Fibroblast of lung (primary cell): ENCODE measurements at regions not wholly inside any gene's neighbourhood (a gene's known extent, or its start where the extent isn't known, plus 50 kb on each side); places are given as distances from the start of the nearest gene placed in this dataset.
A peak's percentile ranks its signal among the peaks of the same experiment; 100 is the strongest.

ENCODE experiments used
- DNase-seq, 2 donors: peaks; one replicate each; pipeline versions ENCODE4 v3.0.0 to v3.0.0-alpha.2; 2010; ENCODE audit warnings: low read depth in 2 of 2
- H2AFZ ChIP-seq: 2 replicates; pipeline ENCODE4 v1.5.1; 2012; ENCODE audit warnings: low read length, control low read depth, inconsistent platforms
- H3K27ac ChIP-seq: 2 replicates; pipeline ENCODE4 v1.5.1; 2011; ENCODE audit warnings: low read length, control low read depth; ENCODE audit not compliant: insufficient read depth
- H3K27me3 ChIP-seq: 2 replicates; pipeline ENCODE4 v1.5.1; 2011; ENCODE audit warnings: mild to moderate bottlenecking, low read length; ENCODE audit not compliant: control insufficient read depth, insufficient read depth
- H3K36me3 ChIP-seq: 2 replicates; pipeline ENCODE4 v1.5.1; 2011; ENCODE audit warnings: low read length; ENCODE audit not compliant: control insufficient read depth, insufficient read depth
- H3K4me1 ChIP-seq: 2 replicates; pipeline ENCODE4 v1.5.1; 2011; ENCODE audit warnings: low read length; ENCODE audit not compliant: control insufficient read depth, insufficient read depth; ENCODE audit errors: extremely low read depth
- H3K4me2 ChIP-seq: 2 replicates; pipeline ENCODE4 v1.5.1; 2011; ENCODE audit warnings: low read length, control low read depth; ENCODE audit not compliant: insufficient read depth; ENCODE audit errors: extremely low read depth
- H3K4me3 ChIP-seq, 4 experiments: fragments of 200-600 bp in 1 of 4; sonication (generic) in 1 of 4; replicated peaks in 1 of 4; 2 replicates each; pipeline ENCODE4 v1.5.1; 2011 to 2016; ENCODE audit warnings: low read length in 4 of 4, low read depth in 3 of 4, mild to moderate bottlenecking in 3 of 4, control low read depth in 2 of 4, inconsistent platforms in 1 of 4, mixed read lengths in 1 of 4; ENCODE audit not compliant: insufficient read depth in 1 of 4; ENCODE audit errors: control extremely low read depth in 1 of 4
- H3K79me2 ChIP-seq: 2 replicates; pipeline ENCODE4 v1.5.1; 2012; ENCODE audit warnings: mild to moderate bottlenecking, low read length, inconsistent platforms; ENCODE audit not compliant: control insufficient read depth, insufficient read depth
- H3K9ac ChIP-seq: 2 replicates; pipeline ENCODE4 v1.5.1; 2011; ENCODE audit warnings: mild to moderate bottlenecking, low read length, control low read depth; ENCODE audit not compliant: insufficient read depth
- H3K9me3 ChIP-seq: 2 replicates; pipeline ENCODE4 v1.5.1; 2012; ENCODE audit warnings: low read depth, low read length; ENCODE audit not compliant: control insufficient read depth, insufficient read depth
- H4K20me1 ChIP-seq: 2 replicates; pipeline ENCODE4 v1.5.1; 2011; ENCODE audit warnings: low read length; ENCODE audit not compliant: control insufficient read depth, insufficient read depth; ENCODE audit errors: extremely low read depth
- EZH2 ChIP-seq: IDR thresholded peaks from 2 replicates; pipeline ENCODE4 v1.5.1; 2012; ENCODE audit warnings: low read length, control low read depth, mild to moderate bottlenecking; ENCODE audit errors: missing control alignments
- TF ChIP-seq, protein P1 (sequence below), 2 donors: IDR thresholded peaks in 1 of 2; conservative IDR thresholded peaks in 1 of 2; 1 replicate in 1 of 2; 2 replicates in 1 of 2; pipeline ENCODE4 v1.5.1; 2011 to 2012; ENCODE audit warnings: low read length in 2 of 2, control low read depth in 1 of 2, inconsistent platforms in 1 of 2, low read depth in 1 of 2, mild to moderate bottlenecking in 1 of 2

DNA sequence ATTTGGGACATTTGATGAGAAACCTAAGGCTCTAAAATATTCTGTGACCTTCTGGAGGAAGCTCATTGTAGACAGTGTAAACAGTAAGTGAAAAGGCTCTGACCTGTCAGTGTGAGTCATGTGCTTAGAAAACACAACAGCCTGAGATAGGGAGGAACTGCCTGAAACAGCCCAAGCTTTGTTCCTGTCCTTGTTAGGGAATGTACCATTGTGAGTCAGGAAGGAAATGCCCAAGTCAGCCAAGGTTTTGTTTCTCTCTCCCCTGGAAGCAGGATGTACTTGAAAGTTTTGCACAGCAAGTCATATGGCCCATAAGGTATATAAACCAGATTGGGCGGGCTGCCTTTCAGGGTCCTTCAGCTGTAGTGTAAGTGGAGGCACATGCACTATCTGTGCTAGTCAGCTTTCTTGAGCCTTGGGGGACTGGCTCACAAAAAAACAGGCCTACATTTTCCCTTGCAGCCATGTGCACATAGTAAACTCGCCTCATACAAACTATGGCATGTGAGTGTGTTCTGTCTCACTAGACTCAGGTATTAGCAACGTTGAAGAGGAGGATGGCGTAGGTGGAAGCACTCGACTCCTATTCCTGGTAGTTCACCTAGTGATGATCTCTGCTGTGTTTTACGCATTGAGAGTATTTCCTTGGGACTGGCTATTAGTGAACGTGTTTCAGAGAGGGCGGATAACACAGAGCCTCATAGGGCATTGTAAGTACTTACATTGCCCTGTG, 141.2 kb upstream of the KLHL1 start:
- DNase-seq: peak; percentile 13 to 83
- no peaks in the 10 kb centered on the region for H4K20me1 ChIP-seq
- H3K4me1 ChIP-seq: no peaks in the 10 kb centered on the region
- TF ChIP-seq EZH2: no peak
- TF ChIP-seq, protein P1, sequence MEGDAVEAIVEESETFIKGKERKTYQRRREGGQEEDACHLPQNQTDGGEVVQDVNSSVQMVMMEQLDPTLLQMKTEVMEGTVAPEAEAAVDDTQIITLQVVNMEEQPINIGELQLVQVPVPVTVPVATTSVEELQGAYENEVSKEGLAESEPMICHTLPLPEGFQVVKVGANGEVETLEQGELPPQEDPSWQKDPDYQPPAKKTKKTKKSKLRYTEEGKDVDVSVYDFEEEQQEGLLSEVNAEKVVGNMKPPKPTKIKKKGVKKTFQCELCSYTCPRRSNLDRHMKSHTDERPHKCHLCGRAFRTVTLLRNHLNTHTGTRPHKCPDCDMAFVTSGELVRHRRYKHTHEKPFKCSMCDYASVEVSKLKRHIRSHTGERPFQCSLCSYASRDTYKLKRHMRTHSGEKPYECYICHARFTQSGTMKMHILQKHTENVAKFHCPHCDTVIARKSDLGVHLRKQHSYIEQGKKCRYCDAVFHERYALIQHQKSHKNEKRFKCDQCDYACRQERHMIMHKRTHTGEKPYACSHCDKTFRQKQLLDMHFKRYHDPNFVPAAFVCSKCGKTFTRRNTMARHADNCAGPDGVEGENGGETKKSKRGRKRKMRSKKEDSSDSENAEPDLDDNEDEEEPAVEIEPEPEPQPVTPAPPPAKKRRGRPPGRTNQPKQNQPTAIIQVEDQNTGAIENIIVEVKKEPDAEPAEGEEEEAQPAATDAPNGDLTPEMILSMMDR (conservative IDR thresholded peaks at IDR 0.05 in 1 of 2, IDR thresholded peaks at IDR 0.05 in 1 of 2; ENCODE audit: low read depth in 1 of 2, low read length in 2 of 2): no peak
- no peaks in the 10 kb centered on the region for H3K27me3 ChIP-seq
- H3K79me2 ChIP-seq: no peaks in the 10 kb centered on the region
- H3K9ac ChIP-seq: no peak overlapping the region
- no peak overlapping the region for H3K4me3 ChIP-seq
- H3K27ac ChIP-seq: no peak overlapping the region
- no peak overlapping the region for H2AFZ ChIP-seq
- H3K4me2 ChIP-seq: no peak overlapping the region
- no peaks in the 10 kb centered on the region for H3K36me3 ChIP-seq
- H3K9me3 ChIP-seq: no peaks in the 10 kb centered on the region

DNA sequence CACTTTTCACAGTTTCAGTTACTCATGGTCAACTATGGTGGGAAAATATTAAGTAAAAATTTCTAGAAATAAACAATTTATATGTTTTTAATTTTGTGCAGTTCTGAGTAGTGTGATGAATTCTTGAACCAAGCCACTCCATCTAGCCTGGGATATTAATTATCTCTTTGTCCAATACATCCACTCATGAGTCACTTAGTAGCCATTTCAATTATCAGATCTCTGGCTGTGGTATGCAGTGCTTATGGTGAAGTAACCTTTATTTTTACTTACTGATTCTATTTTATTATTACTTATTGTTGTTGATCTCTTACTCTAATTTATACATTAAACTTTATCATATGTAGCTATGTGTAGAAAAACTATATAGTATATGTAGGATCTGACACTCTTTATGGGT, 128.9 kb upstream of the KLHL1 start:
- H3K36me3 ChIP-seq: no peaks in the 10 kb centered on the region
- H2AFZ ChIP-seq: no peak overlapping the region
- peak in 1 of 2 donors; percentile 23 for DNase-seq
- no peak for TF ChIP-seq EZH2
- TF ChIP-seq, protein P1 (conservative IDR thresholded peaks at IDR 0.05 in 1 of 2, IDR thresholded peaks at IDR 0.05 in 1 of 2; ENCODE audit: low read depth in 1 of 2, low read length in 2 of 2): no peak
- no peaks in the 10 kb centered on the region for H3K79me2 ChIP-seq
- H3K27me3 ChIP-seq: no peaks in the 10 kb centered on the region
- H3K27ac ChIP-seq: no peak overlapping the region
- H3K4me2 ChIP-seq: no peak overlapping the region
- no peaks in the 10 kb centered on the region for H3K4me1 ChIP-seq
- no peak overlapping the region for H3K4me3 ChIP-seq
- H3K9me3 ChIP-seq: no peaks in the 10 kb centered on the region
- no peak overlapping the region for H3K9ac ChIP-seq
- no peaks in the 10 kb centered on the region for H4K20me1 ChIP-seq

DNA sequence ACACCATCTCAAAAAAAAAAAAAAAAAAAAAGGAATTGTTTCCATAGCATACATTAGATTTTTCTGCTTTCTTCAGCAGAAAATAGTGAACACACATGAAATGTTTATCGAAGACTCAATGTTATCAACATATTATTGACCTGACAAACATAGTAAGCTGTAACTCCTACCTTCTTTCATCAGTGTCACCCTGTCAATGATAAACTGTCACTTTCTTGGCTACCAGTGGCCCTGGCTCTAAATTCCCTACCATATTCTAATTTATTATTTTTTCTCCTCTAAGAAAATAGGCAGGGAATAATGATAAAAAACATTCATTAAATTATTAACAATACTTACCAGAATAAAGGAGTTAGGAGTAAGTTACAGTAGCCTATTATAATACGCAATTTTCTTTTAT, 127.3 kb upstream of the KLHL1 start:
- H3K27ac ChIP-seq: no peak overlapping the region
- H3K79me2 ChIP-seq: no peaks in the 10 kb centered on the region
- no peak for DNase-seq
- no peak overlapping the region for H3K9ac ChIP-seq
- H3K36me3 ChIP-seq: no peaks in the 10 kb centered on the region
- no peak overlapping the region for H2AFZ ChIP-seq
- H3K4me1 ChIP-seq: no peaks in the 10 kb centered on the region
- no peaks in the 10 kb centered on the region for H4K20me1 ChIP-seq
- TF ChIP-seq EZH2: no peak
- TF ChIP-seq, protein P1 (conservative IDR thresholded peaks at IDR 0.05 in 1 of 2, IDR thresholded peaks at IDR 0.05 in 1 of 2; ENCODE audit: low read depth in 1 of 2, low read length in 2 of 2): no peak
- H3K27me3 ChIP-seq: no peaks in the 10 kb centered on the region
- H3K9me3 ChIP-seq: no peaks in the 10 kb centered on the region
- no peak overlapping the region for H3K4me2 ChIP-seq
- H3K4me3 ChIP-seq: no peak overlapping the region
